ENCODE measurements at regions not wholly inside any gene's neighbourhood (a gene's known extent, or its start where the extent isn't known, plus 50 kb on each side); places are given as distances from the start of the nearest gene placed in this dataset.

- H3K27ac ChIP-seq, result peak overlapping the region; percentile 63
- TF ChIP-seq CTCF (conservative IDR thresholded peaks at IDR 0.05), result no peak
- no peak for TF ChIP-seq ZFX (IDR thresholded peaks at IDR 0.05)
Measured at GRCh38 chr20:56802805-56803204, 173.7 kb downstream of the TFAP2C start.

DNA sequence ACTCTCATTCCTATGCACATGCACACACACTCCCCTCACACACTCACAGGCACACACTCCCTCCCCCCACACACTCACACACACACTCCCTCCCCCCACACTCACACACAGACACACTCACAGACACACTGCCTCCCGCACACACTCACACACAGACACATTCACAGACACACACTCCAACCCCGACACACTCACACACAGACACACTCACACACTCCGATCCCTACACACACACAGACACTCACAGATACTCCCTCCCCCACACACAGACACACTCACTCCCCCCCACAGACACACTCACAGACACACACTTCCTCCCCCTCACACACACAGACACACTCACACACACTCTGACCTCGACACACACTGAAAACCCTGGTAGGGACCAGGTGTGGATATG lies 176.2 kb downstream of the TFAP2C start:
- TF ChIP-seq ZFX (IDR thresholded peaks at IDR 0.05) (no peak), CTCF (conservative IDR thresholded peaks at IDR 0.05) (no peak)
- H3K27ac ChIP-seq, result no peak overlapping the region

DNA sequence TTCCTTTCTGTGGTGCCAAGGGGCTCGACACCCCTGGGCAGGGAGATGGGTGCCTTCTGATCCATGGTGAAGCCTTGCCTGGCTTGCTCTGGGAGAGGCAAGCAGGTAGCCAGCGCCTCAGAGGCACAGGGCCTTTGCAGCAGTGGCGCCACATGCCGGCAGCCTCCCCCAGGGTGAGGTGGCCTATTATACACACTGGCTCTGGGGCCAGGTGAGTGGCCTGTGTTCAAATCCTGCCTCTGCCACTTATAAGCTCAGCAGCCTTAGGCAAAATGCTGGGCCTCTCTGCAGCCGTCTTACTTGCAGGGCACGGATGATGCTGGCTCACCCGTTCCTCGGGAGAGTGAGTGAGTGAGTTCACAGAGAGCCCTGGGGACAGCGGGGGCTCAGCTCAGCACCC lies 176.9 kb downstream of the TFAP2C start:
- no peak overlapping the region for H3K27ac ChIP-seq
- no peak for TF ChIP-seq ZFX (IDR thresholded peaks at IDR 0.05)
- no peak for TF ChIP-seq CTCF (conservative IDR thresholded peaks at IDR 0.05)

DNA sequence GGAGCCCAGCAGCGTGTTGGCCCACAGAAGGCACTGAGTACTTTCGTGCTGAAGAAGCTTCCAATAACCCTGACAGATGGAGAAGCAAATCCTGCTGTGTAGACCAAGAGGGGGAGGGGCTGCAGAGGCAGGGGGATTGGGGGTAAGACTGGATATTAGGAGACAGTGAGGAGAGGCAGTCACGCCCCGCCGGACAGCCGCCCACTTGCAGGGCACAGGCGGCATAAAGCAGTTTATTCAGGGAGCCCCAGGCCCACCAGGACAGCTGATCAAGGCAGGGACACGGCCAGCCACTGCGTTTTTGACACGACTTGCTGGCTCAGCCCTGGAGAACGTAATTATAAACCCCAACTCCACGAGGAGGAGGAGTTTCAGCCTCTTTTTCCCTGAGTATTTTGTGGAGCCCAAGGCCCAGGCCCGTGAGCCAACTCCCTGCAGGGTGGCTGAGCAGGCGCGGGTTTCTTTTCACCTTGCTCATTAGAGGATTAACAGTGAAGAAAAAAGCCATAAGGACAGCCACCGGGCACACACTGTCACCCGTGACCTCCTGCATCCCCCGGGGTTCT lies 177.9 kb downstream of the TFAP2C start:
- TF ChIP-seq ZFX (IDR thresholded peaks at IDR 0.05), result no peak
- TF ChIP-seq CTCF (conservative IDR thresholded peaks at IDR 0.05), result no peak
- no peak overlapping the region for H3K27ac ChIP-seq

DNA sequence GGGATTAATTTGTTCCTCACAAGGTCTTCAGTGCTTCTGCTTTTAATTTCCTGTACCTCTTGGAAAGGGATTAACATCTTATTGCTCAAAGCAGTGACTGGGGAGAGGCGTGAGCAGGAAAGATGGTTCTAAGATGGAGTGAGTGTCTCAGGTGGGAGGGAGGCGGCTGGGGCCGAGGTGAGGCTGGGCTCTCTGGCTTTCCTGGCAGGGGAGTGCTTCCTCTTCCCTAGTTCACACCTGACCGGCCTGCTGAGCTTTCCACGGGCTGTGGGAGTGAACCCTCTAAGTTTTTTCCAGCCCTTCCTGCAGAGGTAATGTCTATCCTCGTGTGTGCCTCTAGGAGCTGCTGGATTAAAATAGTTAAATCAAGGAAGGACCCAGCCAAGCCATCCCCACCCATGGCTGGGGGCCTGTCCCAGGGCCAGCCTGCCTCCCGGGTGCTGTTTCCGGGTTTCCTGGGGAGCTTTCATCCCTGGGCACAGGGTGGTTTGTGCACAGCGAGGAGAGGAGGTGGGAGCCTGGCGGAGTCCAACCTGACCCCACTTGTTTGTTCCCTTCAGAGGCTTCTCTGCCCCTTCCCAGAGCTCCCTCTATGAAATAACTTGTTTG lies 179.1 kb downstream of the TFAP2C start:
- no peak overlapping the region for H3K27ac ChIP-seq
- TF ChIP-seq CTCF (conservative IDR thresholded peaks at IDR 0.05) (no peak), ZFX (IDR thresholded peaks at IDR 0.05) (no peak)

DNA sequence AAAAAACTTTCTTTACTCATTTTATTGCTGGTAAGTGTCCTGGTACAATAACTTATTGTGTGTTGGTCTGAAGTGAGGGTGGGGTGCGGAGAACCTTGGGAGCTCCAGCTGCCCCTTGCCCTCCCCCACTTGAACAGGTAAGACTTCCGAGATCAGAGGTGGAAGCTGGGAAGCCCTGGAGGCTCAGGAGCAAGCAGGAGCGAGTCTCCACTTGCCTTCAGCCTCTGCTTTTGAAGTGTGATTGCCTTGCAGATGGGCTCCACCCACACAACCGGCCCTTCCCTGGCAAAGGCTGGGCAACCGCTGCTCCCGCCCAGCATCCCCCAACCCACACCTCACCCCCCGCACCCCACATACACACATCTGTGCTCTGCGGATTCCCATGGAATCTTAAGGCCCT lies 179.6 kb downstream of the TFAP2C start:
- TF ChIP-seq CTCF (conservative IDR thresholded peaks at IDR 0.05) (no peak), ZFX (IDR thresholded peaks at IDR 0.05) (no peak)
- H3K27ac ChIP-seq, result no peak overlapping the region

- TF ChIP-seq ZFX (IDR thresholded peaks at IDR 0.05) (no peak), CTCF (conservative IDR thresholded peaks at IDR 0.05) (no peak)
- H3K27ac ChIP-seq, result no peak overlapping the region
Measured at GRCh38 chr20:56809668-56810067, 180.6 kb downstream of the TFAP2C start.
